Epithelial cell of proximal tubule (primary cell): ENCODE measurements at regions not wholly inside any gene's neighbourhood (a gene's known extent, or its start where the extent isn't known, plus 50 kb on each side); places are given as distances from the start of the nearest gene placed in this dataset.
"Not testable (repeated sequence)": the region's sequence is repeated elsewhere in the genome, so short reads cannot be mapped to it uniquely, and the experiment has no call there.

Source experiments
- DNase-seq: peaks from one replicate; pipeline ENCODE4 v3.0.0-alpha.2; 2011; ENCODE audit warnings: low read depth
- H3K4me3 ChIP-seq: 2 replicates; pipeline ENCODE4 v1.5.1; 2011; ENCODE audit warnings: low read depth, mild to moderate bottlenecking, low read length
- TF ChIP-seq, protein P1 (sequence below): conservative IDR thresholded peaks from 2 replicates; pipeline ENCODE4 v1.5.1; 2012; ENCODE audit warnings: low read depth, mild to moderate bottlenecking, low read length

DNA sequence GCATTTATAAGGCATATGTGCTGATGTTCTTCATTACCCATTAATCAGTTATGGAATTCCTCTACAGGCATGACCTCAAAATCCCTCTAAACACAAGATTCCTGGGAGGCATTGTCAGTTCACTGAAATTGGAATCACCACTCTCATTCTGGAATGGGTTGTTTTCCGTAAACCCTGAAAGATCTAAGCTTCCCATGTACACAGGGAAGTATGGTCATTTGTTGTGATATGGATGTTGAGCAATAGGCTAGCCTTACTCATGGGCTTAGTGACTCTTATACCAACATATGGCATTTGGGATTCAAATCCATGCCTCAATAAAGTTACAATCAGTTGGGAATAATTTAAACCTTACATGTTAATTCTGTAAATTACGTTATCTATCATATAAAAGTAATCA is 258.0 kb downstream of the XPNPEP1 start:
- TF ChIP-seq, protein P1, sequence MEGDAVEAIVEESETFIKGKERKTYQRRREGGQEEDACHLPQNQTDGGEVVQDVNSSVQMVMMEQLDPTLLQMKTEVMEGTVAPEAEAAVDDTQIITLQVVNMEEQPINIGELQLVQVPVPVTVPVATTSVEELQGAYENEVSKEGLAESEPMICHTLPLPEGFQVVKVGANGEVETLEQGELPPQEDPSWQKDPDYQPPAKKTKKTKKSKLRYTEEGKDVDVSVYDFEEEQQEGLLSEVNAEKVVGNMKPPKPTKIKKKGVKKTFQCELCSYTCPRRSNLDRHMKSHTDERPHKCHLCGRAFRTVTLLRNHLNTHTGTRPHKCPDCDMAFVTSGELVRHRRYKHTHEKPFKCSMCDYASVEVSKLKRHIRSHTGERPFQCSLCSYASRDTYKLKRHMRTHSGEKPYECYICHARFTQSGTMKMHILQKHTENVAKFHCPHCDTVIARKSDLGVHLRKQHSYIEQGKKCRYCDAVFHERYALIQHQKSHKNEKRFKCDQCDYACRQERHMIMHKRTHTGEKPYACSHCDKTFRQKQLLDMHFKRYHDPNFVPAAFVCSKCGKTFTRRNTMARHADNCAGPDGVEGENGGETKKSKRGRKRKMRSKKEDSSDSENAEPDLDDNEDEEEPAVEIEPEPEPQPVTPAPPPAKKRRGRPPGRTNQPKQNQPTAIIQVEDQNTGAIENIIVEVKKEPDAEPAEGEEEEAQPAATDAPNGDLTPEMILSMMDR, result no peak

DNA sequence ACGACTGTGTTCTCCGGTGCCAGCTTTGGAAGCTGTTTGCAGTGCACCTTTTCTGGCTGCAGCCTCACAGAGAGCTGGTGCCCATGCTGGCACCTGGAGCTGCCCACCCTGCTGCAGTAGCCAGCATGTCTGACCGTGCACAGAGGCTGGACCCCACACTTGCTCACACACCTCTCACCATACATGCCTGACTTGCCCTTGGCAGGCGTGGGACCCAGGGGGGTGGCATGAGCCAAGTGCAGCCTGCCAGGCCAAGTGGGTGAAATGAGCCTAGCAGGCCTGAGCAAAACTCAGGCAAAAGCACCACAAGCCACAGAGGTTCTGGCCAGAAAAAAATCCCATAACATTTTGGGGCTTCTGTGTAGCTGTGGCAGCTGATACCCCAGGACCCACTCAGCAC is 258.8 kb downstream of the XPNPEP1 start:
- DNase-seq, result no peak
- TF ChIP-seq, protein P1, result no peak

More for the DNA sequence above, 258.0 kb downstream of the XPNPEP1 start:
- H3K4me3 ChIP-seq, result no peak overlapping the region
- no peak for DNase-seq

DNA sequence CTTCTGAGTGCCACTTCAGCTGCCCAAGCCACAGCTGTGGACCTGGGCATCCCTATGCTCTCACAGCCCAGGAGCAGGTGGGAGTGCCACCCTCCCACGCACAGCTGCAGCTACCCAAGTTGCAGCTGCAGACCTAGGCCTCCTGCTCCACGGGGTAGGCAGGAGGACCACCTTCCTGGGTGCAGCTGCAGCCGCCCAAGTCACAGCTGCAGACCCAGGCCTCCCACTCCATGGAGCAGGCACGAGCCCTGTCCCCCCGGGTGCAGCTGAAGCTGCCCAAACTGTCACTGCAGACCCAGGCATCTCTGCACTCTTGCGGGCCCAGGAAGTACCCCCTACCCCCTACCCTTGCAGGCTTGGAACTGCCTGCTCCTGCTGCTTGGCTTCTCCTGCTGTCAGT is 260.2 kb downstream of the XPNPEP1 start:
- no peak for DNase-seq
- no peak overlapping the region for H3K4me3 ChIP-seq
- TF ChIP-seq, protein P1, result no peak

More for the DNA sequence above, 258.8 kb downstream of the XPNPEP1 start:
- no peak overlapping the region for H3K4me3 ChIP-seq

DNA sequence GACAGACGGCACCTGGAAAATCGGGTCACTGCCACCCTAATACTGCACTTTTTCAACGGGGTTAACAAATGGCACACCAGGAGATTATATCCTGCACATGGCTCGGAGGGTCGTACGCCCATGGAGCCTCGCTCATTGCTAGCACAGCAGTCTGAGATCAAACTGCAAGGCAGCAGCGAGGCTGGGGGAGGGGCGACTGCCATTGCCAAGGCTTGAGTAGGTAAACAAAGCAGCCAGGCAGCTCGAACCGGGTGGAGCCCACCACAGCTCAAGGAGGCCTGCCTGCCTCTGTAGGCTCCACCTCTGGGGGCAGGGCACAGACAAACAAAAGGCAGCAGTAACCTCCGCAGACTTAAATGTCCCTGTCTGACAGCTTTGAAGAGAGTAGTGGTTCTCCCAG is 270.7 kb downstream of the XPNPEP1 start:
- H3K4me3 ChIP-seq, DNase-seq: not testable (repeated sequence)

DNA sequence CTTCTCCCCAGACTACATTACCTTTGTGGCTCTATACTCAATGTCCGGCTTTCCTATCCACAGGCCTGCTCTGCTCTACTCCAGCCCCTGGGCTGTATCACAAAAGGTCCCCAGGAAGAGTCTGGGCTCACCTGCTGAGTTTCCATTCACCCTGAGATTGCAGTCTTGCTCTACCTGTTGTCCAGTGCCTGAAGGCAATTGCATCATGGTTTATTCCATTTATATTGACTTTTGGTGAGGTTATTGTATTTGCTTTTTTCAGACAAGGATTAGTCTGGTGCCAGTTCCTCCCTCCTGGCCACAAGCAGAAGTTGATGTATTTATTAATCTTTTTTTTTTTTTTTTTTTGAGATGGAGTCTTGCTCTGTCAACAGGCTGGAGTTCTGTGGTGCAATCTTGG is 273.1 kb downstream of the XPNPEP1 start:
- DNase-seq, result no peak
- H3K4me3 ChIP-seq, result no peak overlapping the region

DNA sequence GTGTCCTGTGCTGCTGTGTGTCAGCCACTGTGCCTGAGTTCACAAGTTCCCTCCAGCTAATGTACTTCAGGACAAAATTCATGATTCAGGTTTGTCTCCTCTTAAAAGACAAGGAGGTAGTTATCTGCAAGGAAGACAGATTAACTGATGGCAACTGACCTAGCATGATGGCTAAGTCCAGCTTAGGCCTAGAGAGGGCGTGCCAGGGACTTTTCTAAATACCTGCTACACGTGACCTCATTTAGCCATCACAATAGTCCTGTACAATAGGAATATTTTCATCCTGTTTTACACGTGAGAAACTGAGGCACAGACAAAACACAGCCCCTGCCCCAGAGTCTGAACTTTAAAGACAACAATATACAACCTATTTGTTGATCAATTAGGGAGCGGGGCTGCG is 275.7 kb downstream of the XPNPEP1 start:
- no peak overlapping the region for H3K4me3 ChIP-seq
- TF ChIP-seq, protein P1, result peak; percentile 33
- no peak for DNase-seq

More for the DNA sequence above, 273.1 kb downstream of the XPNPEP1 start:
- TF ChIP-seq, protein P1, result no peak

DNA sequence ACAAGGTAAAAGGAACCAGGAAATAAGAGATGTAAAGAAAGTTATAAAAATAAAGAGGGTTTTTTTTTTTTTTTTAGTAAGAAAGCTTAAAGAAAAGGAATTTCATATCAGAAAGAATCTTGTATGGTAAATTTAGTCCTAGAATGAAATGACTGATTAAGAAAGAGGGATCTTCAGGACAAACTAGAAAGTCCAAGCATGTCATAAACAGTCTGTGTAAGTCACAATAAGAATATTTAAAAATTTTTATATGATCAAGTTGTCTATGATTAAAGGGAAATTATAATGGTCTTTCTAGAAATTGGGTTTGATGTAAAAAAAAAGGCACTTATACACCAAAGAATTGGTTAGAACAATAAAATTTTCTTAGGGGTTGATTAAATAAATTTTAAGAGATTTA is 289.5 kb downstream of the XPNPEP1 start:
- DNase-seq, result no peak
- H3K4me3 ChIP-seq, result no peak overlapping the region
- TF ChIP-seq, protein P1, result no peak

DNA sequence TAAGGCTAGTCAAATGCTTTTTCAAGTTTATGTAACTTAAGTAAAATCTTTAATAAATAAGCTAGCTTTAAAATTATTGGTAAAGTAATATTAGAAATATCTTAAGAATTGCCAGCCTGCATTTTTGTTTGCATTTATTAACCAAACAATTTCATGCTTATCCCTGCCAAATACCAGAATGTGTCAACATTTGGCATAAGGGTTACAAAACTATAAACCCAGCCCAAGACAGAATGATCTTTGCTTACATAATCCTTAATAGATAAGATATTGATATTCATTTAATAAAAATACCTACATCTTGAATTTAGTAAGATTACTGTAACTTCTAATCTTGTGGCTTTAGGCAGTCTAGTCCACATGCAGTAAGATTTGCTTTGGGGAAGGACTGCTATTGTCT is 290.3 kb downstream of the XPNPEP1 start:
- not testable (repeated sequence) for H3K4me3 ChIP-seq, DNase-seq
